ENCODE measurements at regions not wholly inside any gene's neighbourhood (a gene's known extent, or its start where the extent isn't known, plus 50 kb on each side); places are given as distances from the start of the nearest gene placed in this dataset.

GRCh38 chr13:39910041-39910440 is 254.6 kb downstream of the COG6 start:
- TF ChIP-seq CTCF (optimal IDR thresholded peaks at IDR 0.05 in 1 of 3, IDR thresholded peaks at IDR 0.05 in 1 of 3, conservative IDR thresholded peaks at IDR 0.05 in 1 of 3; ENCODE audit: extremely low read depth in 1 of 3, insufficient read depth in 2 of 3, low read length in 3 of 3), result no peak
- no peak for TF ChIP-seq EZH2 (IDR thresholded peaks at IDR 0.05; ENCODE audit: low read length)

Data from keratinocyte (primary cell).